ENCODE measurements at regions not wholly inside any gene's neighbourhood (a gene's known extent, or its start where the extent isn't known, plus 50 kb on each side); places are given as distances from the start of the nearest gene placed in this dataset.

- TF ChIP-seq CTCF (IDR thresholded peaks at IDR 0.05; ENCODE audit: insufficient read depth, low read depth, low read length) (no peak), EZH2 (IDR thresholded peaks at IDR 0.05; ENCODE audit: insufficient read depth, low read length) (no peak)
Observed at GRCh38 chr2:6722574-6722973, 143.1 kb downstream of the CMPK2 start.
